GM12878 (cell line): ENCODE measurements at regions not wholly inside any gene's neighbourhood (a gene's known extent, or its start where the extent isn't known, plus 50 kb on each side); places are given as distances from the start of the nearest gene placed in this dataset.

ENCODE experiments used
- ATAC-seq: fragments of 200-7000 bp; cut with Tn5 transposase; 3 replicates; pipeline ENCODE4 v1.9.1; 2020; ENCODE audit warnings: mild to moderate bottlenecking, moderate library complexity
- BruUV-seq: library from RNA; stranded (reverse); fragments of 400-500 nt; replicated peaks from 2 replicates; lab custom pipeline; 2021; lab: Mats Ljungman, UMichigan
- CTCF ChIA-PET: fragments of 300-600 bp; sonication (Branson Sonifier 250); formaldehyde crosslinking; extraction: SDS; loops from one replicate; lab custom pipeline; 2021; ENCODE audit warnings: inconsistent platforms; lab: Yijun Ruan, JAX
- POLR2A ChIA-PET: fragments of 350-600 bp; formaldehyde crosslinking; extraction: SDS; loops from one replicate; lab custom pipeline; 2021; ENCODE audit warnings: inconsistent platforms; lab: Charles Lee
- RAD21 ChIA-PET: fragments of 300-600 bp; sonication (Branson Sonifier 250); formaldehyde crosslinking; loops from one replicate; lab custom pipeline; 2023; ENCODE audit warnings: antibody characterized with exemption; ENCODE audit not compliant: unreplicated experiment; lab: Charles Lee
- SMC1A ChIA-PET: fragments of 300-600 bp; sonication (Branson Sonifier 250); formaldehyde crosslinking; loops from one replicate; lab custom pipeline; 2023; ENCODE audit not compliant: unreplicated experiment, uncharacterized antibody; lab: Charles Lee
- DNase-seq: peaks from one replicate; pipeline ENCODE4 v3.0.0-alpha.2; 2011; ENCODE audit warnings: low read depth, low spot score
- FAIRE-seq: peaks from 3 replicates; lab custom pipeline; 2011; peaks lifted over from hg19 to GRCh38; lab: Jason Lieb, UNC
- H2AFZ ChIP-seq: 2 replicates; pipeline ENCODE4 v1.6.0; 2011; ENCODE audit warnings: low read depth, low read length, control low read depth; ENCODE audit not compliant: control insufficient read depth
- H3K27ac ChIP-seq: 2 replicates; pipeline ENCODE4 v1.5.1; 2011; ENCODE audit warnings: control low read depth; ENCODE audit not compliant: control insufficient read depth, insufficient read depth
- H3K27me3 ChIP-seq, 2 experiments: replicated peaks in 1 of 2; 2 replicates each; pipeline versions ENCODE4 v1.6.0 to v1.6.1; 2011; ENCODE audit warnings: low read length in 1 of 2; ENCODE audit not compliant: control insufficient read depth in 2 of 2, insufficient read depth in 2 of 2
- H3K36me3 ChIP-seq, 2 experiments: 2 replicates each; pipeline ENCODE4 v1.5.1; 2011; ENCODE audit warnings: low read length in 1 of 2; ENCODE audit not compliant: control insufficient read depth in 2 of 2, insufficient read depth in 2 of 2
- H3K4me1 ChIP-seq: 2 replicates; pipeline ENCODE4 v1.6.1; 2011; ENCODE audit warnings: mild to moderate bottlenecking, low read length, moderate library complexity, mixed read lengths; ENCODE audit not compliant: control insufficient read depth, insufficient read depth
- H3K4me2 ChIP-seq: 2 replicates; pipeline ENCODE4 v1.6.0; 2011; ENCODE audit warnings: control low read depth; ENCODE audit not compliant: control insufficient read depth, insufficient read depth
- H3K4me3 ChIP-seq: fragments of 200-600 bp; sonication (generic); 2 replicates; pipeline ENCODE4 v1.5.1; 2016
- H3K79me2 ChIP-seq: 2 replicates; pipeline ENCODE4 v1.6.0; 2011; ENCODE audit warnings: low read length; ENCODE audit not compliant: control insufficient read depth, insufficient read depth
- H3K9ac ChIP-seq: 2 replicates; pipeline ENCODE4 v1.8.0; 2011; ENCODE audit warnings: low read length, control low read depth, mixed read lengths; ENCODE audit not compliant: control insufficient read depth, insufficient read depth
- H3K9me3 ChIP-seq: replicated peaks from 3 replicates; pipeline ENCODE4 v1.5.1; 2011; ENCODE audit warnings: mild to moderate bottlenecking, low read length; ENCODE audit not compliant: control insufficient read depth, insufficient read depth
- H4K20me1 ChIP-seq: 2 replicates; pipeline ENCODE4 v1.6.0; 2011; ENCODE audit not compliant: control insufficient read depth, insufficient read depth
- ATF2 ChIP-seq: IDR thresholded peaks from 2 replicates; pipeline ENCODE4 v1.6.1; 2012; ENCODE audit warnings: low read length, inconsistent platforms
- FOXM1 ChIP-seq: IDR thresholded peaks from 2 replicates; pipeline ENCODE4 v1.6.1; 2012; ENCODE audit warnings: low read depth, mild to moderate bottlenecking, inconsistent platforms, low read length, moderate library complexity
- HSF1 ChIP-seq: fragments of 150-350 bp; IDR thresholded peaks from 2 replicates; pipeline ENCODE4 v1.6.1; 2014; ENCODE audit warnings: mild to moderate bottlenecking, low read depth, low read length
- MEF2B ChIP-seq: fragments of 450-650 bp; IDR thresholded peaks from 2 replicates; pipeline ENCODE4 v1.6.1; 2018; ENCODE audit warnings: mild to moderate bottlenecking, moderate library complexity; ENCODE audit not compliant: partially characterized antibody, poor library complexity, severe bottlenecking
- MTA3 ChIP-seq: IDR thresholded peaks from 2 replicates; pipeline ENCODE4 v1.6.1; 2012; ENCODE audit warnings: low read length, inconsistent platforms, borderline replicate concordance
- NFYB ChIP-seq: IDR thresholded peaks from 2 replicates; pipeline ENCODE4 v1.6.1; 2011; ENCODE audit warnings: low read depth, mild to moderate bottlenecking, low read length, improper control_type of control experiment, moderate library complexity; ENCODE audit not compliant: insufficient read depth
- SKIL ChIP-seq: fragments of 450-650 bp; IDR thresholded peaks from 2 replicates; pipeline ENCODE4 v1.6.1; 2017; ENCODE audit warnings: mild to moderate bottlenecking, low read depth, inconsistent platforms; ENCODE audit not compliant: poor library complexity, severe bottlenecking
- TCF7 ChIP-seq: IDR thresholded peaks from 2 replicates; pipeline ENCODE4 v1.6.1; 2014; ENCODE audit warnings: antibody characterized with exemption, borderline replicate concordance
- ZBTB33 ChIP-seq: fragments of 450-650 bp; IDR thresholded peaks from 2 replicates; pipeline ENCODE4 v1.6.1; 2017; ENCODE audit warnings: mild to moderate bottlenecking
- ZNF217 ChIP-seq: fragments of 450-650 bp; IDR thresholded peaks from 2 replicates; pipeline ENCODE4 v1.6.1; 2017; ENCODE audit warnings: antibody characterized with exemption, mild to moderate bottlenecking
- WGBS: methylation state at CpG from one replicate; pipeline ENCODE4 v1.1.6; 2016; ENCODE audit warnings: low lambda C conversion rate; ENCODE audit not compliant: insufficient replicate concordance, insufficient coverage; ENCODE audit errors: missing lambda C conversion rate; 5-methylcytosine and 5-hydroxymethylcytosine counted together
- in situ Hi-C: fragments of 300-500 bp; cut with MboI; formaldehyde crosslinking; loops from 9 replicates; pipeline ENCODE4 v1.14.3; 2018; ENCODE audit warnings: mixed read lengths
- intact Hi-C: fragments of 100-400 bp; cut with micrococcal nuclease; formaldehyde crosslinking; loops from one replicate; pipeline ENCODE4 v1.14.2; 2022; ENCODE audit not compliant: unreplicated experiment

GRCh38 chr12:73240110-73240509 is 967.9 kb downstream of the TRHDE start (continued):
- TF ChIP-seq MTA3 (no peak), FOXM1 (no peak), SKIL (no peak), NFYB (no peak)

GRCh38 chr12:73262788-73263381 is 990.7 kb downstream of the TRHDE start:
- no peaks in the 10 kb centered on the region for H4K20me1 ChIP-seq
- in situ Hi-C loops, result no loop called here
- H3K27me3 ChIP-seq, result no peaks in the 10 kb centered on the region
- intact Hi-C loops, result no loop called here
- no peak for FAIRE-seq
- no peak overlapping the region for H2AFZ ChIP-seq
- no peak overlapping the region for H3K27ac ChIP-seq
- CTCF ChIA-PET, result interaction anchor here (0.6 to 1.1 kb wide), 2 partner anchors 11 to 169 kb away, joined by 3 read pairs; no protein-coding TSS in a partner anchor
- TF ChIP-seq ZBTB33 (no peak), ZNF217 (no peak), TCF7 (no peak), MEF2B (no peak), ATF2 (no peak), HSF1 (no peak)
- BruUV-seq, result no TSS peak
- POLR2A ChIA-PET, result no interaction called here
- no peaks in the 10 kb centered on the region for H3K4me1 ChIP-seq
- no peak for ATAC-seq
- SMC1A ChIA-PET, result no interaction called here
- no peaks in the 10 kb centered on the region for H3K36me3 ChIP-seq
- DNase-seq, result no peak
- H3K9me3 ChIP-seq, result no peaks in the 10 kb centered on the region; the same call in 2 of the 3 replicates
- no peaks in the 10 kb centered on the region for H3K79me2 ChIP-seq
- WGBS, result 0% methylated on average over 1 of the region's 1 CpG
- no peak overlapping the region for H3K4me3 ChIP-seq
- H3K9ac ChIP-seq, result no peak overlapping the region
- no peak overlapping the region for H3K4me2 ChIP-seq
- RAD21 ChIA-PET, result no interaction called here
